Stimulated activated CD4-positive, alpha-beta T cell treated with anti-CD3 and anti-CD28 coated beads, TNF-alpha, amount 100 ng/mL, for 48 hours (primary cell): ENCODE measurements at regions not wholly inside any gene's neighbourhood (a gene's known extent, or its start where the extent isn't known, plus 50 kb on each side); places are given as distances from the start of the nearest gene placed in this dataset.
"Not testable (repeated sequence)": the region's sequence is repeated elsewhere in the genome, so short reads cannot be mapped to it uniquely, and the experiment has no call there.

Source experiments
- DNase-seq, 3 donors: peaks; one replicate each; pipeline ENCODE4 v3.0.0-alpha.2; 2020; ENCODE audit warnings: low read depth in 3 of 3

- no peak for DNase-seq
Observed at GRCh38 chr2:224650815-224651439, 65.2 kb downstream of the CCDC195 start.

- DNase-seq = not testable (repeated sequence)
Observed at GRCh38 chr2:224647684-224648083, 62.5 kb upstream of the CUL3 start.

- no peak for DNase-seq
Observed at GRCh38 chr2:224646242-224646846, 61.2 kb upstream of the CUL3 start.

- DNase-seq = no peak
Observed at GRCh38 chr2:224645722-224646121, 60.6 kb upstream of the CUL3 start.

DNA sequence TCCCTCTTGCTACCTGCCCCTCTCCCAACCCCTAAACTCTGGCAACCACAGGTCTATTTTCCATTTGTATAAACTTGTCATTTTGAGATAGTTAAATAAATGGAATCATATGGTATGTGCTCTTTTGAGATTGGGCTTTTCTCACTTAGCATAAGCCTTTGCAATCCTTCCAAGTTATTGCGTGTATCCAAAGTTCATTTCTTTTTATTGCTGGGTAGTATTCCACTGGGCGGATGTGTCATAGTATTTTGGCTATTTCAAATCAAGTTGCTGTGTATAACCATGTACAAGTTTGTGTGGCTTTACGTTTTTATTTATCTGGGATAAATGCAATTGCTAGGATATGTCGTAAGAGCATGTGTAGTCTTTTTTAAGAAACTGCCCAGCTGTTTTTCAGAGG, 55.5 kb upstream of the CUL3 start:
- DNase-seq = no peak

DNA sequence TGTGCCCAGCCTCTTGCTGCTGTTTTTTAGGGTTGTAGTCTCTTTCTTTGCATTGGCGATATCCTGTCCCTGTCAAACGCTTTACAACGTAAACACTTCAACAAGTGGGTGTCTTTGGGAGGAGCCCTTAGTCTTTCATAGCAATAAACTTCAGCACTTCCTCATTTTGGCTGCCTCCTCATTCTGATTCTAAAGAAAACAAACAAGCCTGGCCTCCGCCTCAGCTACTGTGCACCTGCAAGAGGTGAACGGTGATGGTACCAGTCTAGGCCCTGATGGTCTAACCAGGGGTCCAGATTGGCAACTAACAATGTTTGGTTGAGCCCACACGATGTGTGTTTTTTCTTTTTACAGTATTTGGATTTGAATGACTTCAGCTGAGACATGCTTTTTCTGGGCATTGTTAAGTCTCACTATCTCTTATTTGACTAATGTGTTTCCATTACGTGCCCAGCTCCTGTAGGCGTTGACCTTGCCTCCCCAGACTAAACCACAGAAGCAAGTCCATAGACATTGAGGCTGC, 53.2 kb upstream of the CUL3 start:
- peak in 2 of 3 donors; percentile 11 to 43 for DNase-seq
